ENCODE measurements at regions not wholly inside any gene's neighbourhood (a gene's known extent, or its start where the extent isn't known, plus 50 kb on each side); places are given as distances from the start of the nearest gene placed in this dataset.

GRCh38 chr3:6512172-6512800, 348.6 kb upstream of the GRM7 start:
- DNase-seq (ENCODE audit: low read depth) = no peak

- no peak for DNase-seq (ENCODE audit: low read depth)
Measured at GRCh38 chr3:6516143-6516542, 344.8 kb upstream of the GRM7 start.

GRCh38 chr3:6516694-6517093, 344.2 kb upstream of the GRM7 start:
- no peak for DNase-seq (ENCODE audit: low read depth)

DNA sequence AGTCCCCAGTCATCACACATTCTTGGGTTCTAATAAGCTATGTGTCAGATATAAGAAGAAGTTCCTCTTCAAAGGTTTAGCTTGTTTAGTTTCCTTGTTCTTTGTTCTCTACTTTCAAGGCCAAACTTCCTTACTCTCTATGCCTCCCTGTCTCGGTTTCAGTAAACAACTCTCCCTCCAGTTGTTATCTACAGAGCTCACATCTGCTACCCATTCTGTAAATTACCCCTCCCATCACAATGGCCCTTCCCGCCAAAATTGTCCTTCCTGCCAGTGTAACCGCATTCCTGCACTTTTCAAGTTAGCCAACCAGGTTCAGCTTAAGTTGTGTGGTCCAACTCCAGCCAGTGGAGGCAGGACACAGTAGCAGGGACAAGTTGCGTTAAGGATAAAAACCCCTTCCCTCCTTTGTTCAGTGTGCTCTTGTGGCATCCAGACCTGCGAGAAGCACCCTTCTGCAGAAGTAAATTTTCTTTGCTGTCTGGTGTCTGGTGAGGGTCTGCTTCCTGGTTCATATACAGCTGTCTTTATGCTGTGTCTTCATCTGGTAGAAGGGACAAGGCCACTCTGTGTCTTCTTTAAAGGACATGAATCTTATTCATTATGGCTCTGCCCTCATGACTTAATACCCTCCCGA, 342.1 kb upstream of the GRM7 start:
- DNase-seq (ENCODE audit: low read depth) = no peak

GRCh38 chr3:6521369-6522113, 339.4 kb upstream of the GRM7 start:
- no peak for DNase-seq (ENCODE audit: low read depth)

- no peak for DNase-seq (ENCODE audit: low read depth)
Measured at GRCh38 chr3:6522191-6522590, 338.7 kb upstream of the GRM7 start.

- DNase-seq (ENCODE audit: low read depth) = no peak
Measured at GRCh38 chr3:6523043-6523442, 337.9 kb upstream of the GRM7 start.

DNA sequence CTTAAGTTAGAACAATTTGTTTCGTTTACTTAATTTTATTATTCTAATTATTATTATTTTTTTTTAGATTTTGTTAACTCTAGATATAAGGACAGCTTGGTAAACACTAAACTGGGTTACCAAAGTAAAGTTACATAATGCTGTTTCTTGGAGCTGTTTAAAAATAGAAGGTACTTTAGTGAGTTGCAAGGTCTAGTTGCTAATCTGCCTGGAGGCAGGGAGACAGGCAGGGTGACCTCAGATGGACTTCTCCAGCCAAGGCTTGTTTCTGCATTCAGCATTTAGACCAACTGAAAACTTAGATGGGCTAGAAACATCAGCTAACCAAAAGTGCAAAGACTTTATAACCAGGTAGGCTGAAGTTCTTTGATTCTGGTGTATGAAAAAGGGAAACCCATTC, 336.4 kb upstream of the GRM7 start:
- no peak for DNase-seq (ENCODE audit: low read depth)

DNA sequence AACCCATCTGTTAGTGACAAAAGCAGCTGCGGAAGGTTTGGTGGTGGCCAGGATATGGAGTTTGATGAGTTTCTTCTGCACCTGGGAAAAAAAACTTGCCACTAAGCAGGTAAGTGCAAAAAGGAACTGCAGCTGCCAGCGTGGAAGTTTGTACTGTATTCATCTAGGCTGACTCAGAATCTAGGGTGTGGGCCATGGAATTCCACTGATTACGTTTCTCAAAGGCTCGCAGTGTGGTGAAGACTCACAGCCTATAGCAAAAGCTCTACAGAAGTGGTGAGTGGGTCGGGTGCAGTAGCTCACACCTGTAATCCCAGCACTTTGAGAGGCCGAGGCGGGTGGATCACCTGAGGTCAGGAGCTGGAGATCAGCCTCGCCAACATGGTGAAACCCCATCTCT, 334.6 kb upstream of the GRM7 start:
- no peak for DNase-seq (ENCODE audit: low read depth)

- DNase-seq (ENCODE audit: low read depth) = no peak
Measured at GRCh38 chr3:6526861-6527260, 334.1 kb upstream of the GRM7 start.

DNA sequence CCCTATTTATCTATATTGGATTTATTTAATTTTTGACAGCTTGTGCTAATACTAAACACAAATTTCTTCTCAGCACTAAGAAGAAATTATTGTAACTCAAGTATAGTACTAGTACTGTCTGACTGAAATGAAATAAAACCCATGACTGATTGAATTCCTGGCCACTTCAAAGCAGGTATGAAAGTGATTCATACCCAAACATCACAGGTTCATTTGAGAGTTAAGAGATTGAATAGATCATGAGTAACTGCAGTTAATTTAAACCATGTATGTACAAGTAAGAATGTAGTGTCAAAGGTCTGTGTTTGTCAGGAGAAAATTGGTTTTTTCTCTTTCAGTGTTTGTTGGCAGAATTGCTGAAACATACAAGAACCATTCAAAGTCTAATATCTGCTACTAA, 332.0 kb upstream of the GRM7 start:
- DNase-seq (ENCODE audit: low read depth) = no peak

GRCh38 chr3:6531153-6531552, 329.8 kb upstream of the GRM7 start:
- no peak for DNase-seq (ENCODE audit: low read depth)

DNA sequence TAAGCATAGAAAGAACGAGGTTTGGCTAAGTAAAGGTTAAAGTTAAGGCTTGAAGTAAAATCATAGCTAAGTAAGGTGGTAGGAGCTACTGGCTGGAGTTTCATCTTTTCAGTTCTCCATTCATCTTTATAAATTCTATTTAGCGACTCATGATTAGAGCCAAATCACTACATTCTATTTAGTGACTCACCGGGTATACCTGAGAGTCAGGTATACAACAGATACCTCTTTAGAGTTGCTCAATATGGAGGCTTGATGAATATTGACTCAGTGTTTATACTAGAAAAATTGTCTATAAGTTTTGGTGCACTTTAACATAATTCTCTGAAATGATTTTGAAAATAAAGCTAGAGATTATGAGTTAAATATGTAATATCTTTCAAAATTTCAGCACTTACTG, 328.8 kb upstream of the GRM7 start:
- DNase-seq (ENCODE audit: low read depth) = no peak

- DNase-seq (ENCODE audit: low read depth) = no peak
Measured at GRCh38 chr3:6540981-6541380, 319.9 kb upstream of the GRM7 start.

GRCh38 chr3:6542795-6543194, 318.1 kb upstream of the GRM7 start:
- no peak for DNase-seq (ENCODE audit: low read depth)

DNA sequence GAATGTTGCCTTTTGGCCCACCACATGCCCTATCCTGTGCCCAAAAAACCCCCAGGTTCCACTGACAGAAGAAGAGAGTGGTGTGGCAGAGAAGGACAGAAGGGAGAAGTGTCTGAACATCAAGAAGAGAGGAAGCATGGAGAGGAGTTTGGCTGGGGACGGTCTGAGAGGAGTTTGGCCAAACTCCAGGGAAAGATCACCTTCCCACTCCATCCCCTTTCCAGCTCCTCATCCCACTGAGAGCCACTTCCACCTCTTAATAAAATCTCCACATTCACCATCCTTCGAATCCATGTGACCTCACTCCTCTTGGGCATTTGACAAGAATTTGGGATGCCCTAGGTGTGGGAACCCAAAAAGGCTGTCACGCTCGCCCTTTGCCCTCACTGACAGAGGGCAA, 311.6 kb upstream of the GRM7 start:
- DNase-seq (ENCODE audit: low read depth) = no peak

- no peak for DNase-seq (ENCODE audit: low read depth)
Measured at GRCh38 chr3:6551165-6551564, 309.8 kb upstream of the GRM7 start.

DNA sequence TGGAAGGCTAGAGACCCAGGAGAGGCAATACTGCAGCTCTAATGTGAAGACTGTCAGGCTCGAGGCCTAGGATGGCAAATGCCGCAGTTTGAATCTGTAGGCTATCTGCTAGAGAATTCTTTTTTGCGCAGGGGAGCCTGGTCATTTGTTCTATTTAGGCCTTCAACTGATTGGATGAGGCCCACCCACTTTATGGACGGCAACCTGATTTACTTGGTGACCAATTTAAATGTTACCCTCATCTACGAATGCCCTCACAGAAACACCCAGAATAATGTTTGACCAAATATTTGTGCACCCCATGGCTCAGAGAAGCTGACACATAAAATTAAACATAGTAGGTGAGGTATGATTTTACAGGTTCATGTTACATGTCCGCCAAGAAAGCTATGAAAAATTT, 300.7 kb upstream of the GRM7 start:
- no peak for DNase-seq (ENCODE audit: low read depth)

- no peak for DNase-seq (ENCODE audit: low read depth)
Measured at GRCh38 chr3:6567241-6567640, 293.7 kb upstream of the GRM7 start.

DNA sequence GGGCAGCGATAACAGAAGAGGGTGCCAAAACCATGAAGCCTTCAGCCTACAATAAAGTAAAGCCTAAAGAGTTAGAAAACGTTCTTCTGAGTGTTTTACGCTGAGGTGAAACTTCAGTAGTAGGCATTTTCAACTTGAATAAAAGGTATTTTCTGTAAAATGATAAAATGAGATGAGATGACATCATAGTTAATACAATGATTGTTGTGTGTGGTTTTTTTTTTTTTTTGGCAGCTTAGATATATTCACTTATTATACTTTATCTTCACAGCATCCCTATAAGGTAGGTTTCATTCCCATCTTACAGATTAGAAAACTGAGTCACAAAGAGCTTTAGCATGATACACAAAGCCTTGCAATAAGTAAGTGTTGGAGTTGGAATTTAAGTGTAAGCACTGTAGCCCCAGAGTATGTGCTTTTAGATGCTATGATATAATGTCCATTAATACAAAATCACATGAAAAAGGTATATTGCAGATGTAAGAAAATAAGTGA, 291.9 kb upstream of the GRM7 start:
- no peak for DNase-seq (ENCODE audit: low read depth)

DNA sequence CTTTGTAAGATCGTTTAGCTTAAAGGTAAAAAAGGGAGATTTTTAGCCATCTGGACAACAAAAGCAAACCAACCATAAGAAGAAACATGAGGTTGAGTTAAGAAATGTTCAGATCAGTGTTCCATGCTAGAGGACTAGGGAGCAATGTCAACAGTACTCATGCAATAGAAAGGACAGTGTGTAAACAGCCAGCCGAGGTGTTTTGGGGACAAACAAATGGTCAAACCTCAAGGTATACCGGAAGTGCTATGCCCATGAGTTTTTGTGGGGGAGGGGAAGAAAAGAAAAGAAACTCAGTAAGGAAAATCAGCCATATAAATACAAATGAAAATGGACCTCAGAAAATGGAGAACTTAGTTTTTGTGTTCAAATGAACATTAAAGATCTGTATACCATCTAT, 289.5 kb upstream of the GRM7 start:
- no peak for DNase-seq (ENCODE audit: low read depth)

- DNase-seq (ENCODE audit: low read depth) = no peak
Measured at GRCh38 chr3:6577584-6577983, 283.3 kb upstream of the GRM7 start.

- no peak for DNase-seq (ENCODE audit: low read depth)
Measured at GRCh38 chr3:6578526-6578925, 282.4 kb upstream of the GRM7 start.
